ENCODE measurements at regions not wholly inside any gene's neighbourhood (a gene's known extent, or its start where the extent isn't known, plus 50 kb on each side); places are given as distances from the start of the nearest gene placed in this dataset.

GRCh38 chr2:8416849-8417832, 264.7 kb upstream of the ID2 start:
- H3K4me1 ChIP-seq (ENCODE audit: control insufficient read depth, insufficient read depth, low read length, poor library complexity, severe bottlenecking), result peaks cover 5% of the 10 kb centered on the region
- no peak overlapping the region for H3K4me3 ChIP-seq (ENCODE audit: extremely low read depth, insufficient read depth, low read length, poor library complexity, severe bottlenecking)
- 82 to 96% methylated on average over 2 to 8 of the region's 10 CpGs for WGBS, 2 experiments (ENCODE audit: insufficient coverage in 2 of 2)
- H3K9me3 ChIP-seq (ENCODE audit: control insufficient read depth, low read length), result no peaks in the 10 kb centered on the region
- H3K36me3 ChIP-seq (ENCODE audit: control insufficient read depth, insufficient read depth, low read length), result no peaks in the 10 kb centered on the region
- no peak overlapping the region for H3K27ac ChIP-seq (ENCODE audit: low read depth, low read length, severe bottlenecking)

GRCh38 chr2:8418721-8419120, 263.1 kb upstream of the ID2 start:
- no peak overlapping the region for H3K27ac ChIP-seq (ENCODE audit: low read depth, low read length, severe bottlenecking)
- H3K4me3 ChIP-seq (ENCODE audit: extremely low read depth, insufficient read depth, low read length, poor library complexity, severe bottlenecking), result no peak overlapping the region
- H3K36me3 ChIP-seq (ENCODE audit: control insufficient read depth, insufficient read depth, low read length), result no peaks in the 10 kb centered on the region
- WGBS, 2 experiments (ENCODE audit: insufficient coverage in 2 of 2), result 100% methylated on average over 3 of the region's 3 CpGs
- H3K4me1 ChIP-seq (ENCODE audit: control insufficient read depth, insufficient read depth, low read length, poor library complexity, severe bottlenecking), result no peaks in the 10 kb centered on the region
- H3K9me3 ChIP-seq (ENCODE audit: control insufficient read depth, low read length), result no peaks in the 10 kb centered on the region

GRCh38 chr2:8421658-8422449, 260.0 kb upstream of the ID2 start:
- Histone ChIP-seq H3K27ac (ENCODE audit: low read depth, low read length, severe bottlenecking) (no peak overlapping the region), H3K36me3 (ENCODE audit: control insufficient read depth, insufficient read depth, low read length) (no peaks in the 10 kb centered on the region), H3K4me1 (ENCODE audit: control insufficient read depth, insufficient read depth, low read length, poor library complexity, severe bottlenecking) (no peaks in the 10 kb centered on the region), H3K9me3 (ENCODE audit: control insufficient read depth, low read length) (no peaks in the 10 kb centered on the region), H3K4me3 (ENCODE audit: extremely low read depth, insufficient read depth, low read length, poor library complexity, severe bottlenecking) (no peak overlapping the region)
- WGBS, 2 experiments (ENCODE audit: insufficient coverage in 2 of 2), result 90 to 93% methylated on average over 6 to 8 of the region's 11 CpGs

DNA sequence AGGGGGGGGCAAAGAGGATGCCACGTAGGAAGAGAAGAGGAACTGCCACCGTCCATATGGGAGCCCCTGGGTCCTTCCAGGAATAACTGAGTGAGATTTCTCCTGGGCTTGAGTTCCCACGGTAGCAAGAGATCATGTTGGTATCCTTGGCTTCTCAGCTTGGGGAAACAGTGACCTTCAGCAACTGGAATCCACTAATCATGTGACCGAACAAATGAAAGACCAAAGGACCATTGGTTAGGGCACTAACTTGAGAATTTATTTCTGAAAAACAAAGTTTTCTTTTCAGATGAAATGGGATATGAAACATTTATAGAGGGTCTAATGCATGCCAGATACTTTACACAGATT, 259.4 kb upstream of the ID2 start:
- Histone ChIP-seq H3K4me3 (ENCODE audit: extremely low read depth, insufficient read depth, low read length, poor library complexity, severe bottlenecking) (no peak overlapping the region), H3K36me3 (ENCODE audit: control insufficient read depth, insufficient read depth, low read length) (no peaks in the 10 kb centered on the region), H3K9me3 (ENCODE audit: control insufficient read depth, low read length) (no peaks in the 10 kb centered on the region), H3K4me1 (ENCODE audit: control insufficient read depth, insufficient read depth, low read length, poor library complexity, severe bottlenecking) (no peaks in the 10 kb centered on the region), H3K27ac (ENCODE audit: low read depth, low read length, severe bottlenecking) (no peak overlapping the region)
- 92 to 100% methylated on average over 2 to 4 of the region's 4 CpGs for WGBS, 2 experiments (ENCODE audit: insufficient coverage in 2 of 2)

- no peak overlapping the region for H3K4me3 ChIP-seq (ENCODE audit: extremely low read depth, insufficient read depth, low read length, poor library complexity, severe bottlenecking)
- H3K36me3 ChIP-seq (ENCODE audit: control insufficient read depth, insufficient read depth, low read length), result no peaks in the 10 kb centered on the region
- no peaks in the 10 kb centered on the region for H3K9me3 ChIP-seq (ENCODE audit: control insufficient read depth, low read length)
- WGBS, 2 experiments (ENCODE audit: insufficient coverage in 2 of 2), result 93 to 94% methylated on average over 20 to 21 of the region's 26 CpGs
- H3K27ac ChIP-seq (ENCODE audit: low read depth, low read length, severe bottlenecking), result no peak overlapping the region
- no peaks in the 10 kb centered on the region for H3K4me1 ChIP-seq (ENCODE audit: control insufficient read depth, insufficient read depth, low read length, poor library complexity, severe bottlenecking)
These were observed 256.6 kb upstream of the ID2 start for GRCh38 chr2:8424997-8425900.

- Histone ChIP-seq H3K36me3 (ENCODE audit: control insufficient read depth, insufficient read depth, low read length) (no peaks in the 10 kb centered on the region), H3K4me3 (ENCODE audit: extremely low read depth, insufficient read depth, low read length, poor library complexity, severe bottlenecking) (no peak overlapping the region), H3K27ac (ENCODE audit: low read depth, low read length, severe bottlenecking) (no peak overlapping the region), H3K4me1 (ENCODE audit: control insufficient read depth, insufficient read depth, low read length, poor library complexity, severe bottlenecking) (no peaks in the 10 kb centered on the region), H3K9me3 (ENCODE audit: control insufficient read depth, low read length) (no peaks in the 10 kb centered on the region)
- 89 to 94% methylated on average over 6 to 8 of the region's 10 CpGs for WGBS, 2 experiments (ENCODE audit: insufficient coverage in 2 of 2)
These were observed 255.3 kb upstream of the ID2 start for GRCh38 chr2:8426550-8426949.

DNA sequence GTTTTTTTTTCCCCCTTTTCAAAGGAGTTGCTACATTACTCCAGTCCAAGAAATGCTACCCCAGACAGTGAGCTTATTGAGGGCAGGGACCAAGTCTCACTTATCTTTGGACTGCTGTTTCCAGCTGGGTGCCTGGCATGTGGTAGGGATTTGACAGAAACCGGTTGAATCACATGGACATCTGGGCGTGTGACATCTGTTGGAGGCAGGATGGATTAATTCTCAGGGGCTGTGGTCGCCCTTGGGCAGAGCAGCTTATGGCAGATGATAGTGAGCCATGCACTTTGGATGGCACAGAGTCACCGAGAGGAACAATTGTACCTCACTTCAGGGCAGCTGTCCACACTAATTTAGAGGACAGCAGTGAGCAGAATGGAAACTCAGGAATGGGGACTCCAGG, 254.6 kb upstream of the ID2 start:
- Histone ChIP-seq H3K4me1 (ENCODE audit: control insufficient read depth, insufficient read depth, low read length, poor library complexity, severe bottlenecking) (no peaks in the 10 kb centered on the region), H3K27ac (ENCODE audit: low read depth, low read length, severe bottlenecking) (no peak overlapping the region), H3K4me3 (ENCODE audit: extremely low read depth, insufficient read depth, low read length, poor library complexity, severe bottlenecking) (no peak overlapping the region), H3K36me3 (ENCODE audit: control insufficient read depth, insufficient read depth, low read length) (no peaks in the 10 kb centered on the region), H3K9me3 (ENCODE audit: control insufficient read depth, low read length) (no peaks in the 10 kb centered on the region)
- 79 to 93% methylated on average over 4 of the region's 4 CpGs for WGBS, 2 experiments (ENCODE audit: insufficient coverage in 2 of 2)

- 92% methylated on average over 4 of the region's 4 CpGs for WGBS, 2 experiments (ENCODE audit: insufficient coverage in 2 of 2)
- Histone ChIP-seq H3K4me1 (ENCODE audit: control insufficient read depth, insufficient read depth, low read length, poor library complexity, severe bottlenecking) (no peaks in the 10 kb centered on the region), H3K4me3 (ENCODE audit: extremely low read depth, insufficient read depth, low read length, poor library complexity, severe bottlenecking) (no peak overlapping the region), H3K36me3 (ENCODE audit: control insufficient read depth, insufficient read depth, low read length) (no peaks in the 10 kb centered on the region), H3K27ac (ENCODE audit: low read depth, low read length, severe bottlenecking) (no peak overlapping the region), H3K9me3 (ENCODE audit: control insufficient read depth, low read length) (no peaks in the 10 kb centered on the region)
These were observed 251.2 kb upstream of the ID2 start for GRCh38 chr2:8430628-8431027.

GRCh38 chr2:8431446-8432125, 250.3 kb upstream of the ID2 start:
- H3K27ac ChIP-seq (ENCODE audit: low read depth, low read length, severe bottlenecking), result no peak overlapping the region
- no peak overlapping the region for H3K4me3 ChIP-seq (ENCODE audit: extremely low read depth, insufficient read depth, low read length, poor library complexity, severe bottlenecking)
- no peaks in the 10 kb centered on the region for H3K36me3 ChIP-seq (ENCODE audit: control insufficient read depth, insufficient read depth, low read length)
- no peaks in the 10 kb centered on the region for H3K4me1 ChIP-seq (ENCODE audit: control insufficient read depth, insufficient read depth, low read length, poor library complexity, severe bottlenecking)
- H3K9me3 ChIP-seq (ENCODE audit: control insufficient read depth, low read length), result no peaks in the 10 kb centered on the region
- 85 to 92% methylated on average over 2 to 3 of the region's 3 CpGs for WGBS, 2 experiments (ENCODE audit: insufficient coverage in 2 of 2)

Data from mesodermal cell (in vitro differentiated cells).